Activated T-helper 1 cell treated with anti-CD3 and anti-CD28 coated beads, Interleukin-12 subunit alpha, Interleukin-12 subunit beta, Interleukin-2, Interleukin-4 antibody, amounts not matched to agents 30 ng/mL and 10 ng/mL and 1 ng/mL, durations not matched to agents 14 hours and 24 hours and 36 hours (primary cell): ENCODE measurements at regions not wholly inside any gene's neighbourhood (a gene's known extent, or its start where the extent isn't known, plus 50 kb on each side); places are given as distances from the start of the nearest gene placed in this dataset.
A peak's percentile ranks its signal among the peaks of the same experiment; 100 is the strongest.
"Not testable (repeated sequence)": the region's sequence is repeated elsewhere in the genome, so short reads cannot be mapped to it uniquely, and the experiment has no call there.

Experiments used
- DNase-seq: peaks from one replicate; pipeline ENCODE4 v3.0.0; 2021; ENCODE audit warnings: low spot score
- H3K27ac Mint-ChIP-seq: one replicate; pipeline ENCODE4 v1.8.0; 2021; ENCODE audit warnings: mild to moderate bottlenecking, mixed read lengths
- H3K27me3 Mint-ChIP-seq: one replicate; pipeline ENCODE4 v1.8.0; 2022; ENCODE audit warnings: mild to moderate bottlenecking, moderate library complexity, mixed read lengths; ENCODE audit not compliant: insufficient read depth
- H3K36me3 Mint-ChIP-seq: one replicate; pipeline ENCODE4 v1.8.0; 2021; ENCODE audit warnings: low read depth, mixed read lengths
- H3K4me1 Mint-ChIP-seq: one replicate; pipeline ENCODE4 v1.8.0; 2021; ENCODE audit warnings: low read depth, mixed read lengths
- H3K4me3 Mint-ChIP-seq: one replicate; pipeline ENCODE4 v1.8.0; 2021; ENCODE audit warnings: mild to moderate bottlenecking, moderate library complexity, mixed read lengths
- H3K9me3 Mint-ChIP-seq: one replicate; pipeline ENCODE4 v1.8.0; 2021; ENCODE audit warnings: mixed read lengths
- intact Hi-C: fragments of 100-400 bp; cut with micrococcal nuclease; formaldehyde crosslinking; loops from one replicate; pipeline ENCODE4 v1.15.1; 2024

- Mint-ChIP-seq H3K27ac (no peak overlapping the region), H3K27me3 (no peaks in the 10 kb centered on the region), H3K36me3 (no peaks in the 10 kb centered on the region), H3K4me3 (no peak overlapping the region), H3K9me3 (no peaks in the 10 kb centered on the region), H3K4me1 (no peaks in the 10 kb centered on the region)
- intact Hi-C loops, result no loop called here
- DNase-seq, result no peak
These were observed 161.8 kb downstream of the IGLL1 start for GRCh38 chr22:23418159-23418788.

- H3K4me1 Mint-ChIP-seq, result not testable (repeated sequence)
These were observed 162.8 kb downstream of the IGLL1 start for GRCh38 chr22:23417327-23417726.

GRCh38 chr22:23416169-23416690, 163.9 kb downstream of the IGLL1 start:
- H3K9me3 Mint-ChIP-seq, H3K27me3 Mint-ChIP-seq, intact Hi-C loops, H3K27ac Mint-ChIP-seq, H3K36me3 Mint-ChIP-seq, DNase-seq, H3K4me1 Mint-ChIP-seq, H3K4me3 Mint-ChIP-seq: not testable (repeated sequence)

More at GRCh38 chr22:23417327-23417726, 162.8 kb downstream of the IGLL1 start:
- H3K27ac Mint-ChIP-seq, H3K36me3 Mint-ChIP-seq, H3K9me3 Mint-ChIP-seq, intact Hi-C loops, DNase-seq, H3K4me3 Mint-ChIP-seq, H3K27me3 Mint-ChIP-seq: not testable (repeated sequence)

GRCh38 chr22:23415490-23415851, 164.6 kb downstream of the IGLL1 start:
- H3K4me1 Mint-ChIP-seq, result no peaks in the 10 kb centered on the region
- no peak for DNase-seq
- H3K27ac Mint-ChIP-seq, result no peak overlapping the region
- peaks cover 2% of the 10 kb centered on the region for H3K27me3 Mint-ChIP-seq
- H3K4me3 Mint-ChIP-seq, result no peak overlapping the region
- no peaks in the 10 kb centered on the region for H3K9me3 Mint-ChIP-seq
- intact Hi-C loops, result no loop called here
- H3K36me3 Mint-ChIP-seq, result no peaks in the 10 kb centered on the region

GRCh38 chr22:23414727-23415489, 165.2 kb downstream of the IGLL1 start:
- no peaks in the 10 kb centered on the region for H3K9me3 Mint-ChIP-seq
- H3K4me3 Mint-ChIP-seq, result no peak overlapping the region
- no peaks in the 10 kb centered on the region for H3K36me3 Mint-ChIP-seq
- H3K27me3 Mint-ChIP-seq, result peaks cover 2% of the 10 kb centered on the region
- intact Hi-C loops, result no loop called here
- no peak for DNase-seq
- H3K27ac Mint-ChIP-seq, result no peak overlapping the region
- no peaks in the 10 kb centered on the region for H3K4me1 Mint-ChIP-seq

- H3K36me3 Mint-ChIP-seq, result no peaks in the 10 kb centered on the region
- peaks cover 9% of the 10 kb centered on the region for H3K27me3 Mint-ChIP-seq
- no peak overlapping the region for H3K27ac Mint-ChIP-seq
- no peaks in the 10 kb centered on the region for H3K9me3 Mint-ChIP-seq
- H3K4me3 Mint-ChIP-seq, result no peak overlapping the region
- DNase-seq, result no peak
- no peaks in the 10 kb centered on the region for H3K4me1 Mint-ChIP-seq
- intact Hi-C loops, result no loop called here
These were observed 168.4 kb downstream of the IGLL1 start for GRCh38 chr22:23411739-23412138.

- intact Hi-C loops, result no loop called here
- H3K4me3 Mint-ChIP-seq, result no peak overlapping the region
These were observed 169.7 kb downstream of the IGLL1 start for GRCh38 chr22:23410411-23410810.

GRCh38 chr22:23409976-23410375, 170.1 kb downstream of the IGLL1 start:
- Mint-ChIP-seq H3K27ac (no peak overlapping the region), H3K4me1 (no peaks in the 10 kb centered on the region), H3K27me3 (peaks cover 16% of the 10 kb centered on the region), H3K4me3 (no peak overlapping the region), H3K9me3 (no peaks in the 10 kb centered on the region), H3K36me3 (no peaks in the 10 kb centered on the region)
- DNase-seq, result no peak
- intact Hi-C loops, result no loop called here

More at GRCh38 chr22:23410411-23410810, 169.7 kb downstream of the IGLL1 start:
- Mint-ChIP-seq H3K9me3 (no peaks in the 10 kb centered on the region), H3K4me1 (no peaks in the 10 kb centered on the region), H3K36me3 (no peaks in the 10 kb centered on the region), H3K27me3 (peaks cover 16% of the 10 kb centered on the region), H3K27ac (no peak overlapping the region)
- no peak for DNase-seq

GRCh38 chr22:23408321-23408720, 171.8 kb downstream of the IGLL1 start:
- Mint-ChIP-seq H3K4me1 (no peaks in the 10 kb centered on the region), H3K36me3 (no peaks in the 10 kb centered on the region), H3K27me3 (peaks cover 16% of the 10 kb centered on the region), H3K27ac (no peak overlapping the region), H3K4me3 (no peak overlapping the region), H3K9me3 (no peaks in the 10 kb centered on the region)
- intact Hi-C loops, result no loop called here
- no peak for DNase-seq

- H3K27ac Mint-ChIP-seq, result no peak overlapping the region
- DNase-seq, result no peak
- H3K4me3 Mint-ChIP-seq, result no peak overlapping the region
- H3K27me3 Mint-ChIP-seq, result peaks cover 14% of the 10 kb centered on the region
- H3K36me3 Mint-ChIP-seq, result no peaks in the 10 kb centered on the region
- intact Hi-C loops, result no loop called here
- H3K4me1 Mint-ChIP-seq, result no peaks in the 10 kb centered on the region
- H3K9me3 Mint-ChIP-seq, result no peaks in the 10 kb centered on the region
These were observed 174.7 kb downstream of the IGLL1 start for GRCh38 chr22:23405366-23405851.

GRCh38 chr22:23404689-23405365, 175.3 kb downstream of the IGLL1 start:
- Mint-ChIP-seq H3K27ac (no peak overlapping the region), H3K4me3 (no peak overlapping the region), H3K27me3 (peaks cover 14% of the 10 kb centered on the region), H3K4me1 (no peaks in the 10 kb centered on the region), H3K9me3 (no peaks in the 10 kb centered on the region), H3K36me3 (no peaks in the 10 kb centered on the region)
- intact Hi-C loops, result no loop called here
- no peak for DNase-seq

DNA sequence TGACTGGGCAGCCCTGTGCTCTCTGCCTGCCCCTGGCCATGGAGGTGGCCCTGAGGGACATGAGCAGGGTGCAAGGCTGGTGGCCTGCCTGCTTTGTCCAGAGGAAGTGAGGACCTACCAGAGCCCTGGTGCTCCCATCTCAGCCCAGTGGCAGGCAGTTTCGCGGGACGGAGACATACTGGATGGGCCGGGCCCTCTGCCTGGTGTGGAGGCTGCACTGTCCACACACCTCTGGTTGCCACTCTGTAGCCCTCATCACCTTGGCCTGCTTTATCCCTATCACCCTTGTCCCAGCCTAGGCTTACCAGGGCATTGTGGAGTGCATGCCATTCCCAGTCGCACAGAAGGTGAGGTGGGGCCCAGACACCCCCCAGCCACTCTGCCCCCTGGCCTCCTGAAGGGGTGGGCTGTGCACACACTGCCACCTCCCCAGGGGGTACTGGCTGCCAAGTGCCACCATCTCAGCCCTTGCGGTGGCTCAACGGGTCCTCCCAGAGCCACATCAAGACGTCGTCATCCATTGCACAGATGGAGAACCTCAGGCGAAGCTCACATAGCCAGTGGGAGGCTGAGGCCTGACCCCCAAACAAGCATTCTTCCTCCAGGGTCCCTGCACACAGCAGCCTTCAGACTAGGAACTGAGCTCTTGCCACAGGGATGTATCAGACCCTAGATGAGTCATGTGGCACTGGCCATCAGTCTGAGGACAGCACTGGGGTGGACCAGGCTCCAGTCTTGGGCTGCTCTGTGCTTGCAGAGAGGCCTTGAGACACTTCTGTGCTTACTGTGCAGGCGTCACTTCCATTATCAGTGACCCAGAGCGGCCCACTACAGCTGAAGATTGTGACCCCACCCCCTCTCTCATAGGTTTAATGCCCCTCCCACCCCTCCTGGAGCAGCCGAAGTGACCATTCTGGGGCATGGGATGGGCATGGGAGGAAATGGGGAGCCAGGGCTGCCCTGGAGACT, 176.1 kb downstream of the IGLL1 start:
- H3K4me1 Mint-ChIP-seq, result no peaks in the 10 kb centered on the region
- H3K4me3 Mint-ChIP-seq, result peak overlapping the region; percentile 2
- intact Hi-C loops, result no loop called here
- H3K27me3 Mint-ChIP-seq, result peaks cover 14% of the 10 kb centered on the region
- H3K36me3 Mint-ChIP-seq, result no peaks in the 10 kb centered on the region
- no peak for DNase-seq
- H3K9me3 Mint-ChIP-seq, result no peaks in the 10 kb centered on the region
- H3K27ac Mint-ChIP-seq, result no peak overlapping the region
